Astrocyte of the cerebellum (primary cell): ENCODE measurements at regions not wholly inside any gene's neighbourhood (a gene's known extent, or its start where the extent isn't known, plus 50 kb on each side); places are given as distances from the start of the nearest gene placed in this dataset.
"Not testable (repeated sequence)": the region's sequence is repeated elsewhere in the genome, so short reads cannot be mapped to it uniquely, and the experiment has no call there.

Experiments
- DNase-seq: peaks from one replicate; pipeline ENCODE4 v3.0.0-alpha.2; 2011; ENCODE audit warnings: low read depth
- H3K4me3 ChIP-seq: 2 replicates; pipeline ENCODE4 v1.5.1; 2011; ENCODE audit warnings: mild to moderate bottlenecking, low read depth, low read length, moderate library complexity
- in situ Hi-C: cut with HindIII; loops from 2 replicates; pipeline ENCODE4 v1.10.0; 2017; ENCODE audit warnings: low sequenced_read_pairs
- TF ChIP-seq, protein P1 (sequence below): IDR thresholded peaks from 2 replicates; pipeline ENCODE4 v1.5.1; 2012; ENCODE audit warnings: low read length, low read depth, moderate library complexity, mild to moderate bottlenecking; ENCODE audit errors: missing control alignments

- TF ChIP-seq, protein P1, sequence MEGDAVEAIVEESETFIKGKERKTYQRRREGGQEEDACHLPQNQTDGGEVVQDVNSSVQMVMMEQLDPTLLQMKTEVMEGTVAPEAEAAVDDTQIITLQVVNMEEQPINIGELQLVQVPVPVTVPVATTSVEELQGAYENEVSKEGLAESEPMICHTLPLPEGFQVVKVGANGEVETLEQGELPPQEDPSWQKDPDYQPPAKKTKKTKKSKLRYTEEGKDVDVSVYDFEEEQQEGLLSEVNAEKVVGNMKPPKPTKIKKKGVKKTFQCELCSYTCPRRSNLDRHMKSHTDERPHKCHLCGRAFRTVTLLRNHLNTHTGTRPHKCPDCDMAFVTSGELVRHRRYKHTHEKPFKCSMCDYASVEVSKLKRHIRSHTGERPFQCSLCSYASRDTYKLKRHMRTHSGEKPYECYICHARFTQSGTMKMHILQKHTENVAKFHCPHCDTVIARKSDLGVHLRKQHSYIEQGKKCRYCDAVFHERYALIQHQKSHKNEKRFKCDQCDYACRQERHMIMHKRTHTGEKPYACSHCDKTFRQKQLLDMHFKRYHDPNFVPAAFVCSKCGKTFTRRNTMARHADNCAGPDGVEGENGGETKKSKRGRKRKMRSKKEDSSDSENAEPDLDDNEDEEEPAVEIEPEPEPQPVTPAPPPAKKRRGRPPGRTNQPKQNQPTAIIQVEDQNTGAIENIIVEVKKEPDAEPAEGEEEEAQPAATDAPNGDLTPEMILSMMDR, result no peak
- in situ Hi-C loops, result no loop called here
- DNase-seq, result no peak
- H3K4me3 ChIP-seq, result no peak overlapping the region
Measured at GRCh38 chr9:25773805-25774204, 95.6 kb upstream of the TUSC1 start.

- H3K4me3 ChIP-seq, result no peak overlapping the region
- DNase-seq, result no peak
- TF ChIP-seq, protein P1, result no peak
- in situ Hi-C loops, result no loop called here
Measured at GRCh38 chr9:25755951-25756350, 77.7 kb upstream of the TUSC1 start.

- in situ Hi-C loops, result no loop called here
- H3K4me3 ChIP-seq, result no peak overlapping the region
- no peak for DNase-seq
- TF ChIP-seq, protein P1, result no peak
Measured at GRCh38 chr9:25752398-25752797, 74.2 kb upstream of the TUSC1 start.

DNA sequence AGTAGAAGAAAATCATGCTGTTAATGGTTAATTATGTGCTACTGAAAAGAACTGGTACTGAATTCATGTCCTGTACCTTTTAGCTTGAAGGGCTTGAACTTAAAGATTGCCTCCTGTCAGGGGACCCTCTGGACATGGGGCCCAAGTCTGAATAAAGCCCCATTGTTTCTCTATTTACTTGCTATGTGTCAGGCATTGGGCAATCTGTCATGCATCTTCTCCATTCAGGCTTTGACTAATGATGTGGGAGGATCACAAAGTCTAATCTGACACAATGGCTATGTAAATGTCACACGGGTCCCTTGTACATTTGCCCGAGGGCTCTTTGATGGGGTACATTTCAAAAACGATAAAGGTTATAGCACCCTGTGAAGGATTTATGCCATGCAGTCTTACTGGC, 64.0 kb upstream of the TUSC1 start:
- no peak for DNase-seq
- H3K4me3 ChIP-seq, result no peak overlapping the region
- in situ Hi-C loops, result no loop called here
- TF ChIP-seq, protein P1, result no peak

GRCh38 chr9:25733336-25733982, 55.2 kb upstream of the TUSC1 start:
- TF ChIP-seq, protein P1, result no peak
- in situ Hi-C loops, result no loop called here
- H3K4me3 ChIP-seq, result no peak overlapping the region
- no peak for DNase-seq

- H3K4me3 ChIP-seq, in situ Hi-C loops, DNase-seq: not testable (repeated sequence)
Measured at GRCh38 chr9:25731895-25732794, 53.9 kb upstream of the TUSC1 start.
